ENCODE measurements at regions not wholly inside any gene's neighbourhood (a gene's known extent, or its start where the extent isn't known, plus 50 kb on each side); places are given as distances from the start of the nearest gene placed in this dataset.

- DNase-seq (ENCODE audit: low spot score): no peak
Measured at GRCh38 chr6:143621876-143622605, 55.7 kb upstream of the PHACTR2 start.

GRCh38 chr6:143621159-143621873, 56.4 kb upstream of the PHACTR2 start:
- DNase-seq (ENCODE audit: low spot score): no peak

- DNase-seq (ENCODE audit: low spot score): no peak
Measured at GRCh38 chr6:143620447-143620846, 57.3 kb upstream of the PHACTR2 start.

GRCh38 chr6:143619824-143620401, 57.9 kb upstream of the PHACTR2 start:
- no peak for DNase-seq (ENCODE audit: low spot score)

GRCh38 chr6:143616741-143617140, 61.0 kb upstream of the PHACTR2 start:
- no peak for DNase-seq (ENCODE audit: low spot score)

- DNase-seq (ENCODE audit: low spot score): no peak
Measured at GRCh38 chr6:143615785-143616184, 62.0 kb upstream of the PHACTR2 start.

GRCh38 chr6:143614235-143614634, 63.5 kb upstream of the PHACTR2 start:
- no peak for DNase-seq (ENCODE audit: low spot score)

- no peak for DNase-seq (ENCODE audit: low spot score)
Measured at GRCh38 chr6:143613749-143614148, 64.0 kb upstream of the PHACTR2 start.

GRCh38 chr6:143612186-143612585, 65.6 kb upstream of the PHACTR2 start:
- DNase-seq (ENCODE audit: low spot score): no peak

GRCh38 chr6:143611580-143611979, 66.2 kb upstream of the PHACTR2 start:
- DNase-seq (ENCODE audit: low spot score): no peak

- no peak for DNase-seq (ENCODE audit: low spot score)
Measured at GRCh38 chr6:143609972-143610371, 67.8 kb upstream of the PHACTR2 start.

GRCh38 chr6:143609501-143609900, 68.3 kb upstream of the PHACTR2 start:
- no peak for DNase-seq (ENCODE audit: low spot score)

- DNase-seq (ENCODE audit: low spot score): no peak
Measured at GRCh38 chr6:143608906-143609305, 68.9 kb upstream of the PHACTR2 start.

GRCh38 chr6:143607974-143608373, 69.8 kb upstream of the PHACTR2 start:
- DNase-seq (ENCODE audit: low spot score): no peak

- DNase-seq (ENCODE audit: low spot score): no peak
Measured at GRCh38 chr6:143607168-143607567, 70.6 kb upstream of the PHACTR2 start.

GRCh38 chr6:143605906-143606521, 71.8 kb upstream of the PHACTR2 start:
- no peak for DNase-seq (ENCODE audit: low spot score)

- DNase-seq (ENCODE audit: low spot score): no peak
Measured at GRCh38 chr6:143603455-143603854, 74.3 kb upstream of the PHACTR2 start.

- no peak for DNase-seq (ENCODE audit: low spot score)
Measured at GRCh38 chr6:143601504-143601903, 76.3 kb upstream of the PHACTR2 start.

- no peak for DNase-seq (ENCODE audit: low spot score)
Measured at GRCh38 chr6:143600821-143601220, 76.9 kb upstream of the PHACTR2 start.

- DNase-seq (ENCODE audit: low spot score): no peak
Measured at GRCh38 chr6:143598466-143599080, 79.2 kb upstream of the PHACTR2 start.

- peak; percentile 45 for DNase-seq (ENCODE audit: low spot score)
Measured at GRCh38 chr6:143596866-143597265, 80.9 kb upstream of the PHACTR2 start.

- no peak for DNase-seq (ENCODE audit: low spot score)
Measured at GRCh38 chr6:143595251-143596036, 82.3 kb upstream of the PHACTR2 start.

All from AG08396 (cell line).